ENCODE measurements at regions not wholly inside any gene's neighbourhood (a gene's known extent, or its start where the extent isn't known, plus 50 kb on each side); places are given as distances from the start of the nearest gene placed in this dataset.

DNA sequence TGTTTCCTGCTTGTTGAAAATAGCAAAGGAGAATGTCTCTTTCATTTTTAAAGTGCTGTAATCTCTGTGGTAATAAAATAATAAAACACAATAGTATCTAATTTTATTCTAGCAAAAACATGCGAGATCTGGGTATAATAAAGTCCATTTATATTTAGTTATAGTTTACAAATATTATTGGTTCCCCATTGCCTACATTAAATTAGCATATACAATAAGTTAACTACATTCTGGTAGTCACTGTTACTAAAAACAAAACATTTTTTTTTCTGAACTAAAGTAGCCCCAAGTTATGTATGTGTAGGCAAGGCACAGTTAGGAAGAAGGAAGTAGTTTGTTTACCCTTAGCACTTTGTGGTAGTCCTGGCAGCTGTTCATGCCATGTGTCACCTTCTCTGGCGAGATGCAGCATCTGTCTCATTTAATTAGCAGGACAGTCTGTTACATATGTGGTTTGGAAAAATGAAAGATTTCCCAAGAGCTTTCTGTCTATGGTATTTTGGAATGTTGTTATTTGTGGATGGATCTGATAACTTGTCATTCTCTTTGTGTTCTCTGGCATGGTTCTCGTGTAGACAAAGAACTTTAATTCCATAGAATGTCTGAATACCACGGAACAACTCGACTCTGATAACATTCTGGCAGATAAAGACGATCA, 231.3 kb upstream of the PITX2 start:
- no peak overlapping the region for H2AFZ ChIP-seq (ENCODE audit: insufficient read depth, low read depth, low read length, poor library complexity, severe bottlenecking)
- TF ChIP-seq, protein P1, sequence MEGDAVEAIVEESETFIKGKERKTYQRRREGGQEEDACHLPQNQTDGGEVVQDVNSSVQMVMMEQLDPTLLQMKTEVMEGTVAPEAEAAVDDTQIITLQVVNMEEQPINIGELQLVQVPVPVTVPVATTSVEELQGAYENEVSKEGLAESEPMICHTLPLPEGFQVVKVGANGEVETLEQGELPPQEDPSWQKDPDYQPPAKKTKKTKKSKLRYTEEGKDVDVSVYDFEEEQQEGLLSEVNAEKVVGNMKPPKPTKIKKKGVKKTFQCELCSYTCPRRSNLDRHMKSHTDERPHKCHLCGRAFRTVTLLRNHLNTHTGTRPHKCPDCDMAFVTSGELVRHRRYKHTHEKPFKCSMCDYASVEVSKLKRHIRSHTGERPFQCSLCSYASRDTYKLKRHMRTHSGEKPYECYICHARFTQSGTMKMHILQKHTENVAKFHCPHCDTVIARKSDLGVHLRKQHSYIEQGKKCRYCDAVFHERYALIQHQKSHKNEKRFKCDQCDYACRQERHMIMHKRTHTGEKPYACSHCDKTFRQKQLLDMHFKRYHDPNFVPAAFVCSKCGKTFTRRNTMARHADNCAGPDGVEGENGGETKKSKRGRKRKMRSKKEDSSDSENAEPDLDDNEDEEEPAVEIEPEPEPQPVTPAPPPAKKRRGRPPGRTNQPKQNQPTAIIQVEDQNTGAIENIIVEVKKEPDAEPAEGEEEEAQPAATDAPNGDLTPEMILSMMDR (IDR thresholded peaks at IDR 0.05), result no peak
- no peak for TF ChIP-seq EZH2 (IDR thresholded peaks at IDR 0.05; ENCODE audit: borderline replicate concordance, insufficient read depth, low read depth, low read length, poor library complexity, severe bottlenecking)
- 78% methylated on average over 5 of the region's 6 CpGs for WGBS (ENCODE audit: insufficient coverage)
- Mint-ChIP-seq H3K4me1 (no peaks in the 10 kb centered on the region), H3K9me3 (ENCODE audit: insufficient read depth) (peaks cover 4% of the 10 kb centered on the region), H3K4me3 (no peak overlapping the region), H3K27me3 (no peaks in the 10 kb centered on the region), H3K27ac (no peak overlapping the region)
- H3K4me2 ChIP-seq (replicated peaks; ENCODE audit: low read depth, low read length, poor library complexity, severe bottlenecking), result no peak overlapping the region
- no peaks in the 10 kb centered on the region for H4K20me1 ChIP-seq (ENCODE audit: control insufficient read depth, insufficient read depth, low read length, poor library complexity, severe bottlenecking)
- no peak for DNase-seq
- H3K79me2 ChIP-seq (ENCODE audit: control insufficient read depth, insufficient read depth, low read length), result no peaks in the 10 kb centered on the region
- CTCF ChIA-PET, result no interaction called here
- H3K9me3 ChIP-seq (ENCODE audit: control extremely low read depth in 1 of 3, control insufficient read depth in 2 of 3, insufficient read depth in 1 of 3, low read length in 2 of 3), result no peaks in the 10 kb centered on the region
- no peaks in the 10 kb centered on the region for H3K27me3 ChIP-seq (replicated peaks in 1 of 4; ENCODE audit: control extremely low read depth in 1 of 4, control insufficient read depth in 3 of 4, insufficient read depth in 4 of 4, low read length in 3 of 4)
- intact Hi-C loops (cut with micrococcal nuclease), result no loop called here
- H3K4me1 ChIP-seq (ENCODE audit: control insufficient read depth in 2 of 2, insufficient read depth in 2 of 2, low read length in 2 of 2), result no peaks in the 10 kb centered on the region
- ATAC-seq (ENCODE audit: low read depth), result no peak
- H3K27ac ChIP-seq (ENCODE audit: low read length in 2 of 2), result no peak overlapping the region
- no peak overlapping the region for H3K9ac ChIP-seq (ENCODE audit: low read length)
- POLR2A ChIA-PET, result no interaction called here
- H3K4me3 ChIP-seq (ENCODE audit: control extremely low read depth in 1 of 5, extremely low read depth in 1 of 5, insufficient read depth in 1 of 5, low read depth in 2 of 5, low read length in 4 of 5), result no peak overlapping the region
- H3K36me3 ChIP-seq (replicated peaks in 1 of 2; ENCODE audit: control extremely low read depth in 1 of 2, control insufficient read depth in 1 of 2, extremely low read depth in 1 of 2, insufficient read depth in 2 of 2, low read length in 1 of 2), result no peaks in the 10 kb centered on the region

DNA sequence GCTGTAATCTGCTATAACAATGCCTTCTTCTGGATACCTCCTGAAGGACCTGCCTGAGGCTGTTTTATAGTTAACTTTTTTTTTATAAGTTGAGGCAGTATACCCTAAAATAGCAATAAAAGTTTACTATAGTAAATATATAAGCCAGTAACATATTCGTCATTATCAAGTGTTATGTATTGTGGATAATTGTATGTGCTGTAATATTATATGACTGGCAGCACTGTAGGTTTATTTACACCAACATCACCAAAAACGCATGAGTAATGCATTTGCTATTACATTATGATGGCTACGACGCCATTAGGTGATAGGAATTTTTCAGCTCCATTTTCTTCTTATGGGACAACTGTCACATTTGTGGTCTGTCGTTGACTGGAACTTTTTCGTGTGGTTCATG, 237.2 kb upstream of the PITX2 start:
- Mint-ChIP-seq H3K27ac (no peak overlapping the region), H3K27me3 (no peaks in the 10 kb centered on the region), H3K4me1 (no peaks in the 10 kb centered on the region), H3K9me3 (ENCODE audit: insufficient read depth) (no peaks in the 10 kb centered on the region), H3K4me3 (no peak overlapping the region)
- ChIA-PET POLR2A (no interaction called here), CTCF (no interaction called here)
- H3K9me3 ChIP-seq (ENCODE audit: control extremely low read depth in 1 of 3, control insufficient read depth in 2 of 3, insufficient read depth in 1 of 3, low read length in 2 of 3), result no peaks in the 10 kb centered on the region
- intact Hi-C loops (cut with micrococcal nuclease), result no loop called here
- H3K27ac ChIP-seq (ENCODE audit: low read length in 2 of 2), result no peak overlapping the region
- no peak overlapping the region for H2AFZ ChIP-seq (ENCODE audit: insufficient read depth, low read depth, low read length, poor library complexity, severe bottlenecking)
- H4K20me1 ChIP-seq (ENCODE audit: control insufficient read depth, insufficient read depth, low read length, poor library complexity, severe bottlenecking), result no peaks in the 10 kb centered on the region
- DNase-seq (no peak), ATAC-seq (ENCODE audit: low read depth) (no peak)
- no peaks in the 10 kb centered on the region for H3K27me3 ChIP-seq (replicated peaks in 1 of 4; ENCODE audit: control extremely low read depth in 1 of 4, control insufficient read depth in 3 of 4, insufficient read depth in 4 of 4, low read length in 3 of 4)
- H3K4me3 ChIP-seq (ENCODE audit: control extremely low read depth in 1 of 5, extremely low read depth in 1 of 5, insufficient read depth in 1 of 5, low read depth in 2 of 5, low read length in 4 of 5), result no peak overlapping the region
- WGBS (ENCODE audit: insufficient coverage), result no CpG with 5 or more reads among the region's 6 CpGs
- no peak for TF ChIP-seq EZH2 (IDR thresholded peaks at IDR 0.05; ENCODE audit: borderline replicate concordance, insufficient read depth, low read depth, low read length, poor library complexity, severe bottlenecking)
- TF ChIP-seq, protein P1 (IDR thresholded peaks at IDR 0.05), result no peak
- H3K36me3 ChIP-seq (replicated peaks in 1 of 2; ENCODE audit: control extremely low read depth in 1 of 2, control insufficient read depth in 1 of 2, extremely low read depth in 1 of 2, insufficient read depth in 2 of 2, low read length in 1 of 2), result no peaks in the 10 kb centered on the region
- no peaks in the 10 kb centered on the region for H3K4me1 ChIP-seq (ENCODE audit: control insufficient read depth in 2 of 2, insufficient read depth in 2 of 2, low read length in 2 of 2)
- no peak overlapping the region for H3K4me2 ChIP-seq (replicated peaks; ENCODE audit: low read depth, low read length, poor library complexity, severe bottlenecking)
- no peaks in the 10 kb centered on the region for H3K79me2 ChIP-seq (ENCODE audit: control insufficient read depth, insufficient read depth, low read length)
- no peak overlapping the region for H3K9ac ChIP-seq (ENCODE audit: low read length)

Measured in B cell (primary cell).